Spleen (tissue), 7 donors: ENCODE measurements at regions not wholly inside any gene's neighbourhood (a gene's known extent, or its start where the extent isn't known, plus 50 kb on each side); places are given as distances from the start of the nearest gene placed in this dataset.

ENCODE experiments used
- POLR2A ChIP-seq, 3 donors: fragments of 450-650 bp; IDR thresholded peaks; one replicate each; pipeline ENCODE4 v1.5.1; 2017; ENCODE audit warnings: antibody characterized with exemption in 3 of 3, mild to moderate bottlenecking in 1 of 3
- POLR2AphosphoS5 ChIP-seq, 3 donors: sonication (generic); formaldehyde crosslinking; IDR thresholded peaks; one replicate each; pipeline ENCODE4 v1.5.1; 2017; ENCODE audit warnings: antibody characterized with exemption in 3 of 3
- TF ChIP-seq, protein P1 (sequence below), 11 experiments: fragments of 200-600 bp in 7 of 11; fragments of 450-650 bp in 4 of 11; sonication (generic) in 4 of 11; IDR thresholded peaks in 8 of 11; conservative IDR thresholded peaks in 3 of 11; 1 replicate in 7 of 11; 2 replicates in 4 of 11; pipeline versions ENCODE4 v1.4.0 to v1.8.0; 2016 to 2021; ENCODE audit warnings: antibody characterized with exemption in 11 of 11, inconsistent platforms in 4 of 11, mild to moderate bottlenecking in 1 of 11
- donor health status: DM: no; HTN: no; CAD: no; lungs with moderate emphysema.
- donor health status: DM: no; HTN: no; CAD: no.
- donor health status: DM: no; HTN: no; CAD: no.

DNA sequence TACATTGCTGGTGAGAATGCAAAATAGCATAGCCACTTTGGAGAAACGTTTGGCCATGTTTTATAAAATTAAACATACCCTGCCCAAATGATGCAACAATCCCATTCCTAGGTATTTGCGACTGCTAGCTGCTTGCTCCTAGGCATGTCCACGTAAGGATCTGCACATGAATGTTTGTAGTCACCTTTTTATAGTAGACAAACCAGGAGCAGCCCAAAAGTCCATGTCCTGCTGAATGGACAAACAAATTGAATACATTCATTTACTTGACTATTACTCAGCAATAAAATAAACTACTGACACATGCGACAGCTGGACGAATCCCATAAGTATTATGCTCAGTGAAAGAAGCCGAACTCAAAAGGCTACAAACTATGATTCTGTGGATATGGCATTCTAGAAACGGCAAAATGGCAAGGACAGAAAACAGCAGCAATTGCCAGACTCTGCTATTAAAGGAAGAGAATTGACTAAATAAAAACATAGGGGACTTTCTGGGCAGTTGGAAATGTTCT is 161.9 kb upstream of the GALNT2 start:
- TF ChIP-seq, protein P1, sequence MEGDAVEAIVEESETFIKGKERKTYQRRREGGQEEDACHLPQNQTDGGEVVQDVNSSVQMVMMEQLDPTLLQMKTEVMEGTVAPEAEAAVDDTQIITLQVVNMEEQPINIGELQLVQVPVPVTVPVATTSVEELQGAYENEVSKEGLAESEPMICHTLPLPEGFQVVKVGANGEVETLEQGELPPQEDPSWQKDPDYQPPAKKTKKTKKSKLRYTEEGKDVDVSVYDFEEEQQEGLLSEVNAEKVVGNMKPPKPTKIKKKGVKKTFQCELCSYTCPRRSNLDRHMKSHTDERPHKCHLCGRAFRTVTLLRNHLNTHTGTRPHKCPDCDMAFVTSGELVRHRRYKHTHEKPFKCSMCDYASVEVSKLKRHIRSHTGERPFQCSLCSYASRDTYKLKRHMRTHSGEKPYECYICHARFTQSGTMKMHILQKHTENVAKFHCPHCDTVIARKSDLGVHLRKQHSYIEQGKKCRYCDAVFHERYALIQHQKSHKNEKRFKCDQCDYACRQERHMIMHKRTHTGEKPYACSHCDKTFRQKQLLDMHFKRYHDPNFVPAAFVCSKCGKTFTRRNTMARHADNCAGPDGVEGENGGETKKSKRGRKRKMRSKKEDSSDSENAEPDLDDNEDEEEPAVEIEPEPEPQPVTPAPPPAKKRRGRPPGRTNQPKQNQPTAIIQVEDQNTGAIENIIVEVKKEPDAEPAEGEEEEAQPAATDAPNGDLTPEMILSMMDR (IDR thresholded peaks at IDR 0.05 in 8 of 11, conservative IDR thresholded peaks at IDR 0.05 in 3 of 11) = no peak
- TF ChIP-seq POLR2AphosphoS5 (IDR thresholded peaks at IDR 0.05) (no peak), POLR2A (IDR thresholded peaks at IDR 0.05) (no peak)
